ENCODE measurements at regions not wholly inside any gene's neighbourhood (a gene's known extent, or its start where the extent isn't known, plus 50 kb on each side); places are given as distances from the start of the nearest gene placed in this dataset.
"Not testable (repeated sequence)": the region's sequence is repeated elsewhere in the genome, so short reads cannot be mapped to it uniquely, and the experiment has no call there.

GRCh38 chr9:38328765-38329164 is 63.7 kb upstream of the ALDH1B1 start:
- Histone ChIP-seq H3K79me2 (ENCODE audit: insufficient read depth, low read length) (no peaks in the 10 kb centered on the region), H4K20me1 (ENCODE audit: insufficient read depth, low read length) (no peaks in the 10 kb centered on the region), H3K9ac (ENCODE audit: insufficient read depth, low read length, poor library complexity, severe bottlenecking) (no peak overlapping the region), H2AFZ (ENCODE audit: insufficient read depth, low read depth, low read length, poor library complexity, severe bottlenecking) (no peak overlapping the region), H3K9me3 (replicated peaks in 1 of 2; ENCODE audit: control insufficient read depth in 1 of 2, insufficient read depth in 1 of 2, low read length in 2 of 2) (no peaks in the 10 kb centered on the region), H3K4me2 (replicated peaks; ENCODE audit: extremely low read depth, low read length, poor library complexity, severe bottlenecking) (no peak overlapping the region), H3K27me3 (ENCODE audit: control insufficient read depth in 2 of 2, insufficient read depth in 2 of 2, low read length in 2 of 2) (no peaks in the 10 kb centered on the region), H3K36me3 (replicated peaks in 1 of 2; ENCODE audit: control insufficient read depth in 1 of 2, insufficient read depth in 2 of 2, low read length in 2 of 2) (no peaks in the 10 kb centered on the region), H3K4me3 (replicated peaks in 1 of 3; ENCODE audit: low read depth in 2 of 3, low read length in 3 of 3) (no peak overlapping the region), H3K4me1 (ENCODE audit: control insufficient read depth in 1 of 2, insufficient read depth in 2 of 2, low read length in 2 of 2) (no peaks in the 10 kb centered on the region), H3K27ac (ENCODE audit: low read depth in 1 of 2, low read length in 2 of 2) (no peak overlapping the region)
- no peaks in the 10 kb centered on the region for H3K36me3 Mint-ChIP-seq
- intact Hi-C loops (cut with micrococcal nuclease): no loop called here
- no CpG with 5 or more reads among the region's 1 CpG for WGBS (ENCODE audit: insufficient coverage)
- H3K4me1 Mint-ChIP-seq: no peaks in the 10 kb centered on the region
- TF ChIP-seq, protein P1, sequence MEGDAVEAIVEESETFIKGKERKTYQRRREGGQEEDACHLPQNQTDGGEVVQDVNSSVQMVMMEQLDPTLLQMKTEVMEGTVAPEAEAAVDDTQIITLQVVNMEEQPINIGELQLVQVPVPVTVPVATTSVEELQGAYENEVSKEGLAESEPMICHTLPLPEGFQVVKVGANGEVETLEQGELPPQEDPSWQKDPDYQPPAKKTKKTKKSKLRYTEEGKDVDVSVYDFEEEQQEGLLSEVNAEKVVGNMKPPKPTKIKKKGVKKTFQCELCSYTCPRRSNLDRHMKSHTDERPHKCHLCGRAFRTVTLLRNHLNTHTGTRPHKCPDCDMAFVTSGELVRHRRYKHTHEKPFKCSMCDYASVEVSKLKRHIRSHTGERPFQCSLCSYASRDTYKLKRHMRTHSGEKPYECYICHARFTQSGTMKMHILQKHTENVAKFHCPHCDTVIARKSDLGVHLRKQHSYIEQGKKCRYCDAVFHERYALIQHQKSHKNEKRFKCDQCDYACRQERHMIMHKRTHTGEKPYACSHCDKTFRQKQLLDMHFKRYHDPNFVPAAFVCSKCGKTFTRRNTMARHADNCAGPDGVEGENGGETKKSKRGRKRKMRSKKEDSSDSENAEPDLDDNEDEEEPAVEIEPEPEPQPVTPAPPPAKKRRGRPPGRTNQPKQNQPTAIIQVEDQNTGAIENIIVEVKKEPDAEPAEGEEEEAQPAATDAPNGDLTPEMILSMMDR (IDR thresholded peaks at IDR 0.05): no peak
- H3K27me3 Mint-ChIP-seq (ENCODE audit: low read depth in 3 of 3): peaks cover 3 to 7% (median 5%) of the 10 kb centered on the region in 3 donors
- H3K9me3 Mint-ChIP-seq: peaks cover 4 to 13% (median 4%) of the 10 kb centered on the region in 7 donors
- H3K4me3 Mint-ChIP-seq: no peak overlapping the region
- DNase-seq: no peak
- H3K27ac Mint-ChIP-seq: no peak overlapping the region

DNA sequence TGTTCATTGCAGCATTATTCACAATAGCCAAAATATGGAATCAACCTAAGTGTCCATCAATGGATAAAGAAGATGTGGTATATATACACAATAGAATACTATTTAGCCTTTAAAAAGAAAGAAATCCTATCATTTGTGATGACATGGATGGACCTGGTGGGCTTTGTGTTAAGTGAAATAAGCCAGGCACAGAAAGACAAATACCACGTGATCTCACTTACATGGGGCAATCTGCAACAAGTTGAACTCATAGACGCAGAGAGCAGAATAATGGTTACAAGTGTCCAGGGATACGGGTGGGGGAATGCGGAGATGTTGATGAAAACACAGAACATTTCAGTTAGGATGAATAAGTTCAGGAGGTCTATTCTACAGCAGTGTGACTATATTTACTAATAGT is 66.4 kb upstream of the ALDH1B1 start:
- Histone ChIP-seq H4K20me1 (ENCODE audit: insufficient read depth, low read length) (no peaks in the 10 kb centered on the region), H3K9ac (ENCODE audit: insufficient read depth, low read length, poor library complexity, severe bottlenecking) (no peak overlapping the region), H3K36me3 (replicated peaks in 1 of 2; ENCODE audit: control insufficient read depth in 1 of 2, insufficient read depth in 2 of 2, low read length in 2 of 2) (no peaks in the 10 kb centered on the region), H3K9me3 (replicated peaks in 1 of 2; ENCODE audit: control insufficient read depth in 1 of 2, insufficient read depth in 1 of 2, low read length in 2 of 2) (no peaks in the 10 kb centered on the region), H3K79me2 (ENCODE audit: insufficient read depth, low read length) (no peaks in the 10 kb centered on the region), H3K4me3 (replicated peaks in 1 of 3; ENCODE audit: low read depth in 2 of 3, low read length in 3 of 3) (no peak overlapping the region), H3K4me1 (ENCODE audit: control insufficient read depth in 1 of 2, insufficient read depth in 2 of 2, low read length in 2 of 2) (no peaks in the 10 kb centered on the region), H3K27me3 (ENCODE audit: control insufficient read depth in 2 of 2, insufficient read depth in 2 of 2, low read length in 2 of 2) (no peaks in the 10 kb centered on the region), H2AFZ (ENCODE audit: insufficient read depth, low read depth, low read length, poor library complexity, severe bottlenecking) (no peak overlapping the region), H3K4me2 (replicated peaks; ENCODE audit: extremely low read depth, low read length, poor library complexity, severe bottlenecking) (no peak overlapping the region), H3K27ac (ENCODE audit: low read depth in 1 of 2, low read length in 2 of 2) (no peak overlapping the region)
- Mint-ChIP-seq H3K27me3 (ENCODE audit: low read depth in 3 of 3) (peaks cover 0 to 3% (median 3%) of the 10 kb centered on the region in 3 donors), H3K4me3 (no peak overlapping the region), H3K4me1 (no peaks in the 10 kb centered on the region), H3K27ac (no peak overlapping the region), H3K9me3 (peaks cover 0 to 7% (median 3%) of the 10 kb centered on the region in 7 donors), H3K36me3 (no peaks in the 10 kb centered on the region)
- intact Hi-C loops (cut with micrococcal nuclease): no loop called here
- 100% methylated on average over 1 of the region's 4 CpGs for WGBS (ENCODE audit: insufficient coverage)
- no peak for DNase-seq
- TF ChIP-seq, protein P1 (IDR thresholded peaks at IDR 0.05): no peak

DNA sequence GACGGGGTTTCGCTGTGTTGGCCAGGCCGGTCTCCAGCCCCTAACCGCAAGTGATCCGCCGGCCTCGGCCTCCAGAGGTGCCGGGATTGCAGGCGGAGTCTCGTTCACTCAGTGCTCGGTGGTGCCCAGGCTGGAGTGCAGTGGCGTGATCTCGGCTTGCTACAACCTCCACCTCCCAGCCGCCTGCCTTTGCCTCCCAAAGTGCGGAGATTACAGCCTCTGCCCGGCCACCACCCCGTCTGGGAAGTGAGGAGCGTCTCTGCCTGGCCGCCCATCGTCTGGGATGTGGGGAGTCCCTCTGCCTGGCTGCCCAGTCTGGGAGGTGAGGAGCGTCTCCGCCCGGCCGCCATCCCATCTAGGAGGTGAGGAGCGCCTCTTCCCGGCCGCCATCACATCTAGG is 68.3 kb upstream of the ALDH1B1 start:
- H3K4me1 Mint-ChIP-seq; DNase-seq; H3K27me3 Mint-ChIP-seq (ENCODE audit: low read depth in 3 of 3); H3K4me2 ChIP-seq (replicated peaks; ENCODE audit: extremely low read depth, low read length, poor library complexity, severe bottlenecking); intact Hi-C loops (cut with micrococcal nuclease); H3K27me3 ChIP-seq (ENCODE audit: control insufficient read depth in 2 of 2, insufficient read depth in 2 of 2, low read length in 2 of 2); H3K4me3 ChIP-seq (replicated peaks in 1 of 3; ENCODE audit: low read depth in 2 of 3, low read length in 3 of 3); H3K9ac ChIP-seq (ENCODE audit: insufficient read depth, low read length, poor library complexity, severe bottlenecking); H3K27ac ChIP-seq (ENCODE audit: low read depth in 1 of 2, low read length in 2 of 2); H3K27ac Mint-ChIP-seq; H3K4me3 Mint-ChIP-seq; H3K36me3 Mint-ChIP-seq; H3K36me3 ChIP-seq (replicated peaks in 1 of 2; ENCODE audit: control insufficient read depth in 1 of 2, insufficient read depth in 2 of 2, low read length in 2 of 2); H3K79me2 ChIP-seq (ENCODE audit: insufficient read depth, low read length); H3K9me3 ChIP-seq (replicated peaks in 1 of 2; ENCODE audit: control insufficient read depth in 1 of 2, insufficient read depth in 1 of 2, low read length in 2 of 2); H3K9me3 Mint-ChIP-seq; H2AFZ ChIP-seq (ENCODE audit: insufficient read depth, low read depth, low read length, poor library complexity, severe bottlenecking); H4K20me1 ChIP-seq (ENCODE audit: insufficient read depth, low read length); H3K4me1 ChIP-seq (ENCODE audit: control insufficient read depth in 1 of 2, insufficient read depth in 2 of 2, low read length in 2 of 2): not testable (repeated sequence)
- WGBS (ENCODE audit: insufficient coverage): 100% methylated on average over 5 of the region's 27 CpGs

All from CD14-positive monocyte (primary cell).